HCT116 (cell line): ENCODE measurements at regions not wholly inside any gene's neighbourhood (a gene's known extent, or its start where the extent isn't known, plus 50 kb on each side); places are given as distances from the start of the nearest gene placed in this dataset.
"Not testable (repeated sequence)": the region's sequence is repeated elsewhere in the genome, so short reads cannot be mapped to it uniquely, and the experiment has no call there.

Experiments used
- ATF3 ChIP-seq: IDR thresholded peaks from 2 replicates; pipeline ENCODE4 v1.6.1; 2012
- CTCF ChIP-seq, 3 experiments: fragments of 200-600 bp in 1 of 3; sonication (generic) in 1 of 3; IDR thresholded peaks in 2 of 3; conservative IDR thresholded peaks in 1 of 3; 2 replicates each; pipeline ENCODE4 v1.5.1; 2012 to 2017; ENCODE audit warnings: low read depth in 2 of 3, low read length in 2 of 3, antibody characterized with exemption in 1 of 3, borderline replicate concordance in 1 of 3, control low read depth in 1 of 3, mild to moderate bottlenecking in 1 of 3, mixed read lengths in 1 of 3, mixed run types in 1 of 3, moderate library complexity in 1 of 3; ENCODE audit not compliant: insufficient read depth in 1 of 3
- EZH2 ChIP-seq: fragments of 200-600 bp; sonication (generic); IDR thresholded peaks from 2 replicates; pipeline ENCODE4 v1.6.1; 2017; ENCODE audit warnings: antibody characterized with exemption, mixed run types
- FOSL1 ChIP-seq: IDR thresholded peaks from 2 replicates; pipeline ENCODE4 v1.6.1; 2012; ENCODE audit warnings: low read depth
- MAX ChIP-seq: IDR thresholded peaks from 2 replicates; pipeline ENCODE4 v1.6.1; 2012
- POLR2A ChIP-seq: IDR thresholded peaks from 2 replicates; pipeline ENCODE4 v1.7.0; 2011; ENCODE audit warnings: borderline replicate concordance; ENCODE audit not compliant: insufficient read depth, insufficient read length; ENCODE audit errors: extremely low read depth
- POLR2AphosphoS5 ChIP-seq: IDR thresholded peaks from 2 replicates; pipeline ENCODE4 v1.6.1; 2011; ENCODE audit warnings: mild to moderate bottlenecking, low read depth, low read length, moderate library complexity
- SIN3A ChIP-seq: IDR thresholded peaks from 2 replicates; pipeline ENCODE4 v1.6.1; 2012; ENCODE audit warnings: low read depth
- YY1 ChIP-seq: IDR thresholded peaks from 2 replicates; pipeline ENCODE4 v1.6.1; 2011; ENCODE audit warnings: low read length, low read depth, moderate library complexity, mild to moderate bottlenecking; ENCODE audit not compliant: insufficient replicate concordance; ENCODE audit errors: extremely low read depth
- ZNF274 ChIP-seq: fragments of 200-500 bp; sonication (Bioruptor generic); IDR thresholded peaks from 2 replicates; pipeline ENCODE4 v1.6.1; 2014; ENCODE audit warnings: mild to moderate bottlenecking, low read depth, low read length, inconsistent platforms
- TF ChIP-seq, protein P1 (sequence below): IDR thresholded peaks from 2 replicates; pipeline ENCODE4 v1.6.1; 2012; ENCODE audit warnings: low read depth

DNA sequence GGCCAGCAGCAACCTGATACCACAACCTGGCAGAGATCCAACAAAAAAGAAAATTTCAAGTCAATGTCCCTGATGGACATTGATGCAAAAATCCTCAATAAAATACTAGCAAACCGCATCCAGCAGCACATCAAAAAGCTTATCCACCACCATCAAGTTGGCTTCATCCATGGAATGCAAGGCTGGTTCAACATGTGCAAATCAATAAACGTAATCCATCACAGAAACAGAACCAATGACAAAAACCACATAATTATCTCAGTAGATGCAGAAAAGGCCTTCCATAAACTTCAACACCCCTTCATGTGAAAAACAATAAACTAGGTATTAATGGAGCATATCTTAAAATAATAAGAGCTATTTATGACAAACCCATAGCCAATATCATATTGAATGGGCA is 1000.9 kb upstream of the CDH18 start:
- not testable (repeated sequence) for TF ChIP-seq EZH2; CTCF (IDR thresholded peaks at IDR 0.05 in 2 of 3, conservative IDR thresholded peaks at IDR 0.05 in 1 of 3; ENCODE audit: borderline replicate concordance in 1 of 3, insufficient read depth in 1 of 3, low read depth in 2 of 3, low read length in 2 of 3); POLR2AphosphoS5; MAX; POLR2A; ZNF274; FOSL1; SIN3A; YY1; ATF3
- TF ChIP-seq, protein P1, sequence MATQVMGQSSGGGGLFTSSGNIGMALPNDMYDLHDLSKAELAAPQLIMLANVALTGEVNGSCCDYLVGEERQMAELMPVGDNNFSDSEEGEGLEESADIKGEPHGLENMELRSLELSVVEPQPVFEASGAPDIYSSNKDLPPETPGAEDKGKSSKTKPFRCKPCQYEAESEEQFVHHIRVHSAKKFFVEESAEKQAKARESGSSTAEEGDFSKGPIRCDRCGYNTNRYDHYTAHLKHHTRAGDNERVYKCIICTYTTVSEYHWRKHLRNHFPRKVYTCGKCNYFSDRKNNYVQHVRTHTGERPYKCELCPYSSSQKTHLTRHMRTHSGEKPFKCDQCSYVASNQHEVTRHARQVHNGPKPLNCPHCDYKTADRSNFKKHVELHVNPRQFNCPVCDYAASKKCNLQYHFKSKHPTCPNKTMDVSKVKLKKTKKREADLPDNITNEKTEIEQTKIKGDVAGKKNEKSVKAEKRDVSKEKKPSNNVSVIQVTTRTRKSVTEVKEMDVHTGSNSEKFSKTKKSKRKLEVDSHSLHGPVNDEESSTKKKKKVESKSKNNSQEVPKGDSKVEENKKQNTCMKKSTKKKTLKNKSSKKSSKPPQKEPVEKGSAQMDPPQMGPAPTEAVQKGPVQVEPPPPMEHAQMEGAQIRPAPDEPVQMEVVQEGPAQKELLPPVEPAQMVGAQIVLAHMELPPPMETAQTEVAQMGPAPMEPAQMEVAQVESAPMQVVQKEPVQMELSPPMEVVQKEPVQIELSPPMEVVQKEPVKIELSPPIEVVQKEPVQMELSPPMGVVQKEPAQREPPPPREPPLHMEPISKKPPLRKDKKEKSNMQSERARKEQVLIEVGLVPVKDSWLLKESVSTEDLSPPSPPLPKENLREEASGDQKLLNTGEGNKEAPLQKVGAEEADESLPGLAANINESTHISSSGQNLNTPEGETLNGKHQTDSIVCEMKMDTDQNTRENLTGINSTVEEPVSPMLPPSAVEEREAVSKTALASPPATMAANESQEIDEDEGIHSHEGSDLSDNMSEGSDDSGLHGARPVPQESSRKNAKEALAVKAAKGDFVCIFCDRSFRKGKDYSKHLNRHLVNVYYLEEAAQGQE, result not testable (repeated sequence)
